ENCODE measurements at regions not wholly inside any gene's neighbourhood (a gene's known extent, or its start where the extent isn't known, plus 50 kb on each side); places are given as distances from the start of the nearest gene placed in this dataset.

DNA sequence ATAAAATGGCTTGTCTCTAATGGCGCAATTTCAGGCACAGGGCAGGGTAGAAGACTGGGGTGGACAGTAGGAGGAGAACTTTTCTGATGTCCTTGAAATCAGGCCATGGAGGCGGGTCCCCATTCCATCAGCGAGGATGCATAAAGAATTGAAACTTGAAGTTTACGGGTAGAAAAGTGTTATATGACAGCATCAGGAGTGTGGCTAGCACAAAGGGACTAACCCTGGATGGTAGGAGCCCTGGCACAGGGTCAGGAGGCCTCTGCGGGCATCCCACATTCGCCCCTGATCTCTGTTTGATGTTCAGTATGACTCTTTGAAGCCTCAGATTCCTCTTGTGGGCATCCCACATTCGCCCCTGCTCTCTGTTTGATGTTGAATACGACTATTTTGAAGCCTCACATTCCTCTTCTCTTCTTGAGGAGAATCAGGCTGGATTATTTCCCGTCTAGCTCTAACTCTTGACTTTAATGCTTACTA is 94.8 kb upstream of the ADRA1B start:
- no peak overlapping the region for H3K4me3 ChIP-seq (replicated peaks; ENCODE audit: low read depth, low read length)
- TF ChIP-seq CTCF (IDR thresholded peaks at IDR 0.05; ENCODE audit: low read length, missing control alignments): no peak
- no peak for DNase-seq (ENCODE audit: low read depth)

- H3K4me3 ChIP-seq (replicated peaks; ENCODE audit: low read depth, low read length): no peak overlapping the region
- DNase-seq (ENCODE audit: low read depth): no peak
- TF ChIP-seq CTCF (IDR thresholded peaks at IDR 0.05; ENCODE audit: low read length, missing control alignments): no peak
Measured at GRCh38 chr5:159824188-159825161, 91.8 kb upstream of the ADRA1B start.

- peak; percentile 24 for DNase-seq (ENCODE audit: low read depth)
- TF ChIP-seq CTCF (IDR thresholded peaks at IDR 0.05; ENCODE audit: low read length, missing control alignments): no peak
- H3K4me3 ChIP-seq (replicated peaks; ENCODE audit: low read depth, low read length): no peak overlapping the region
Measured at GRCh38 chr5:159825551-159826051, 90.7 kb upstream of the ADRA1B start.

DNA sequence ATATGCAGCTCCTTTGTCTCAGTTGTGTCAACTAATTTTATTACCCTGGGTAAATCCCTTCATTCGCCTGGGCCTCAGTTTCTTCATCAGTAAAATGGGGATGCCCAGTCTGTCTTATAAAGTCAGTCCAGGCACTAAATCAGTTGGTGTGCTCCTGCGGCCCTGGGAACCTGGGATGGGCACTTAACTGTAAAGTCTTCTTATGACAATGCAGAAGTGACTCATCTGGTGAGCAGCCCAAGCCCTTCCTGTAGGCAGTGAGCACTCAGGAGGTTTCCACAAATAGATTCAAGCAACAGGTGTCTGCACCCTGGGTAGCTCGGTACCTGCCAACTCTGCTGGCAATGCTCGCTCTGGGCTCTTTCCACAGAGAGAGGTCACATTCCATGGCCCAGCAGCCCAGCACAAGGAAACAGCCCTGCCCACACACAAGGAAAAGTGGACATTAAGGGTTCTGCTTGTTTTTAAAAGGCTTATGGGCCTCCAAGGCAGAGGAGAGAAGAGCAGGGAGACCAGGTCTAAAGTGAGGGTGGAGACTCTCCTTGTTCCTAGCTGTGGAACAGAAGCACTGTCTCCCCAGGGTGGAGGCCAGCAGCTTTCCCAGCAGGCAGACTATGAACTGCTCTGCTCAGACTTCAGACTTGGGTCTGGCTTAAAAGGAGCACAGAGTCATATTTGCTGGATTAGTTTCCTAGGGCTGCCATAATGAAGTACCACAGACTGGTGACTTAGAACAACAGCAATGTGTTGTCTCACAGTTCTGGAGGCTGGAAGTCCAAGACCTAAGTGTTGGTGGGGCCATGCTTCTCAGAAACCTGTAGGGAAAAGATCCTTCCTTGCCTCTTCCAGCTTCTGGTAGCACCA is 89.7 kb upstream of the ADRA1B start:
- no peak overlapping the region for H3K4me3 ChIP-seq (replicated peaks; ENCODE audit: low read depth, low read length)
- DNase-seq (ENCODE audit: low read depth): peak; percentile 79
- no peak for TF ChIP-seq CTCF (IDR thresholded peaks at IDR 0.05; ENCODE audit: low read length, missing control alignments)

- TF ChIP-seq CTCF (IDR thresholded peaks at IDR 0.05; ENCODE audit: low read length, missing control alignments): no peak
- no peak overlapping the region for H3K4me3 ChIP-seq (replicated peaks; ENCODE audit: low read depth, low read length)
- DNase-seq (ENCODE audit: low read depth): no peak
Measured at GRCh38 chr5:159827861-159828260, 88.4 kb upstream of the ADRA1B start.

GRCh38 chr5:159832073-159832472 is 84.2 kb upstream of the ADRA1B start:
- no peak for DNase-seq (ENCODE audit: low read depth)
- no peak for TF ChIP-seq CTCF (IDR thresholded peaks at IDR 0.05; ENCODE audit: low read length, missing control alignments)
- H3K4me3 ChIP-seq (replicated peaks; ENCODE audit: low read depth, low read length): no peak overlapping the region
